Stimulated activated CD4-positive, alpha-beta T cell treated with anti-CD3 and anti-CD28 coated beads, Interleukin-1b, Interleukin-23, amount 100 ng/mL, for 24 hours (primary cell): ENCODE measurements at regions not wholly inside any gene's neighbourhood (a gene's known extent, or its start where the extent isn't known, plus 50 kb on each side); places are given as distances from the start of the nearest gene placed in this dataset.
"Not testable (repeated sequence)": the region's sequence is repeated elsewhere in the genome, so short reads cannot be mapped to it uniquely, and the experiment has no call there.

ENCODE experiments used
- DNase-seq, 4 experiments: peaks; one replicate each; pipeline ENCODE4 v3.0.0-alpha.2; 2020; ENCODE audit warnings: low read depth in 4 of 4, low spot score in 1 of 4

GRCh38 chr10:45117940-45118339 lies 117.2 kb downstream of the ZNF22 start:
- DNase-seq, result not testable (repeated sequence)

- DNase-seq, result no peak
Measured at GRCh38 chr10:45118929-45119328, 118.2 kb downstream of the ZNF22 start.

DNA sequence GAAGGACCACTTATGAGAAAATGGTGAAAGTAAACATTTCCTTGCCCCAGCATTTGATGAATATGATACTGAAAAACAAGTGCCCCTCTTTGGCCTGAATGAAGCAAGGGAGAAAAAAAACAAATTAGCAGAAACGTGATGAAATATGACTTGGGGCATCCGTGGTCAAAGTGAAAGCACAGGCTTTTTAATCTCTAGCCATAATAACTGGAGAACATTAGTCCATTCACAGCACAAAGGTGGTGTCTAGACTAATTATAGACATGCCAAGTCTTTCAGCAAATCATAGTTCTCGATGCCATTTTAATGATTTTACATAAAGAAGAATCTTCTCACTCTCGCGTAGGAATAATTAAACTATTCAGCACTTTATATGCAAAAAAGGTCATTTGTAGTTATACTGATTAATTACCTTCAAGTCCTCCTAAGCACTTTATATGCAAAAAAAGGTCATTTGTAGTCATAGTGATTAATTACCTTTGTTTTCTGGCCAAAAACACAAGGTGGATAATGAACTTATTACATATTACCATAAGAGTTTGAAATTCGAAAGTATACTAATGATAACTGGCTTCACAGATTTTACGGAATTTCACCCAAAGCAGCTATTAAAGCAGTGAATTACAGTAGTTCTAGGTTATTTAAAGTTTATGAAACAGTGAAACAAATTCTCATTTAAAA lies 121.6 kb downstream of the ZNF22 start:
- DNase-seq, result not testable (repeated sequence)

DNA sequence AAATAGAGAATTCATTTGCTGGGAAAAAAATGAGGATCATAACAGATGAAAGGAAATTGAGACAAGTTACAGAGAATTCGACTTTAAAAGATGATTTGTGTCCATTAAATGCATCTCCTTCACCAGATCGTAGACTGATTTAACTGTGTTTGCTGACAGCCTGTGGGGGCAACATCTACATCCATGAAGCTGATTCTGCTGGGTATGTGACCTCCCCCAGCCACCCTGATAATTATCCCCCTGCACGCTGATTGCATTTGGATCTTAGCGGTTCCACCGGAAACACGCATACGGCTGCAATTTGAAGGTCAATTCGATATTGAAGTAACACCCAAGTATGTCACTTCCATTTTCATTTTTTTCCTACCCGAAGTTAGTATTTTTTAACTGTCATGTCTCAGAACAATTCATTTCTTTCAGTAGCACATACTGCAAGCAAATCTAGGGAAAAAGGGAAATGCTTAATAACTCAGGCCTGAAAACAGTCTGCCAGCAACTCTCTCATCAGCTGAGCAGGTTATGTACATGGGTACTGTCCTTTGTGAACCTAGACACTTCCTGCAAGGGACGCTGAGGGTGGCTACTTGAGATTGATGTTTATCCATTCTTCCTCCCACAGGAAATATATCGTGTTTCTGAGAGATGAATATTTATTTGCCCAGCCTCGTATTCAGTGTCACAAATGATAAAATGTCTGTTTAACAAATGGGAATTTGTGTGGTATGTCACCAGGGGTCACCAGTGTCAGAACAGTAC lies 134.9 kb downstream of the ZNF22 start:
- DNase-seq, result no peak

- DNase-seq, result no peak
Measured at GRCh38 chr10:45136256-45136655, 135.5 kb downstream of the ZNF22 start.

GRCh38 chr10:45144326-45145070 lies 143.8 kb downstream of the ZNF22 start:
- no peak for DNase-seq

- DNase-seq, result not testable (repeated sequence)
Measured at GRCh38 chr10:45145143-45145542, 144.4 kb downstream of the ZNF22 start.

GRCh38 chr10:45147000-45147399 lies 146.3 kb downstream of the ZNF22 start:
- no peak for DNase-seq

GRCh38 chr10:45150997-45151396 lies 150.3 kb downstream of the ZNF22 start:
- DNase-seq, result no peak

GRCh38 chr10:45151467-45152214 lies 150.9 kb downstream of the ZNF22 start:
- no peak for DNase-seq

- no peak for DNase-seq
Measured at GRCh38 chr10:45152726-45153125, 152.0 kb downstream of the ZNF22 start.

GRCh38 chr10:45154502-45154901 lies 153.8 kb downstream of the ZNF22 start:
- DNase-seq, result no peak

- no peak for DNase-seq
Measured at GRCh38 chr10:45155784-45156183, 155.1 kb downstream of the ZNF22 start.

- DNase-seq, result no peak
Measured at GRCh38 chr10:45160271-45160670, 155.1 kb downstream of the OR13A1 start.

DNA sequence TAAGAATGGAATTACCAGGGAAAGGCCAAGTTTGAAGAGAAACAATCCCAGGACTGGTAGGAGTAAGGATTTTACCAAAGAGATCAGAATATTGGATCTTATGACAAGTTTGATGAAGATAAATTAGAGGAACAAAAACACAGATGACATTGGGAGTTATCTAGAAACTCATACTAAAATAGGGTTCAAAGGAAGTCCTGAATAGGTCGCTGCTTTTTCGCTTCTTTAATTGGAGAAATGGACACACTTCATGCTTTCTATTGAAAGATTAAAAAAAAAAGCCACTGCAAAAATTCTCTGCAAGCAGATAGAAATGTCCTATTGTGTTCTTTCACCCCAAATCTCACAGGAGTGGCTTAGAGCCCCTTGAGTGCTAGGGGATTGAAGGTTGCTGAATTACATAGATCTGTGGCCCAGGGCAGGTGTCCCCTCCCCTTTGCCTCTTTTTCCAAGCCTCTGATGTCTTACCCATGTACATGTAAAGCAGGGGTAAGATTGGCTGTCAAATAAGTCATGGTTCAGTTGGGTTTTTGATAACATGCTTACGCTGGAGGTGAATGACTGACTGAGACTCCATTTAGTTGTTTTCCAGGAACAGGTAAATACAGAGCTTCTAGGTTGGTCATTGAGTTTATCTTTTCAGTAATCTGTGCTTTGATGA lies 152.0 kb downstream of the OR13A1 start:
- no peak for DNase-seq

- not testable (repeated sequence) for DNase-seq
Measured at GRCh38 chr10:45175520-45176118, 139.8 kb downstream of the OR13A1 start.

- no peak for DNase-seq
Measured at GRCh38 chr10:45179691-45180090, 135.7 kb downstream of the OR13A1 start.

DNA sequence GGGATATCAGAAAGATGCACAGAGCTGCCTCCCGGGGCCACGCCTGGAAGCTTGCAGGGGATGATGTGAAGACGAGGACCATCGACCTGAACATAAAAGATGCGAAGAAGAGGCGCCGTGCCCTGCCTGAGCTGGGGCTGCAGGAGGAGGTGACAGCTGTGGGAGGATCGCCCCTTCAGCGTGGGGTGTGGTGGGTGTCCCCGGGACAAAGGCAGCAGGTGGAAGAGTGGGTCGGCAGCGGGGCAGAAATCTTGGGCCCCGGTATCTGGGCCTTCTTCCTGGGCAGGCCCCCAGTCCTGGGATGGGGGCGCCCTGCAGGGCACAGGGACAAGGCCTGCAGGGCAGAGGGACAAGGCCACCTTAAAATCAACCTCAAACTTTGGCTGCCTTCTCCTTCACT lies 134.9 kb downstream of the OR13A1 start:
- DNase-seq, result no peak

DNA sequence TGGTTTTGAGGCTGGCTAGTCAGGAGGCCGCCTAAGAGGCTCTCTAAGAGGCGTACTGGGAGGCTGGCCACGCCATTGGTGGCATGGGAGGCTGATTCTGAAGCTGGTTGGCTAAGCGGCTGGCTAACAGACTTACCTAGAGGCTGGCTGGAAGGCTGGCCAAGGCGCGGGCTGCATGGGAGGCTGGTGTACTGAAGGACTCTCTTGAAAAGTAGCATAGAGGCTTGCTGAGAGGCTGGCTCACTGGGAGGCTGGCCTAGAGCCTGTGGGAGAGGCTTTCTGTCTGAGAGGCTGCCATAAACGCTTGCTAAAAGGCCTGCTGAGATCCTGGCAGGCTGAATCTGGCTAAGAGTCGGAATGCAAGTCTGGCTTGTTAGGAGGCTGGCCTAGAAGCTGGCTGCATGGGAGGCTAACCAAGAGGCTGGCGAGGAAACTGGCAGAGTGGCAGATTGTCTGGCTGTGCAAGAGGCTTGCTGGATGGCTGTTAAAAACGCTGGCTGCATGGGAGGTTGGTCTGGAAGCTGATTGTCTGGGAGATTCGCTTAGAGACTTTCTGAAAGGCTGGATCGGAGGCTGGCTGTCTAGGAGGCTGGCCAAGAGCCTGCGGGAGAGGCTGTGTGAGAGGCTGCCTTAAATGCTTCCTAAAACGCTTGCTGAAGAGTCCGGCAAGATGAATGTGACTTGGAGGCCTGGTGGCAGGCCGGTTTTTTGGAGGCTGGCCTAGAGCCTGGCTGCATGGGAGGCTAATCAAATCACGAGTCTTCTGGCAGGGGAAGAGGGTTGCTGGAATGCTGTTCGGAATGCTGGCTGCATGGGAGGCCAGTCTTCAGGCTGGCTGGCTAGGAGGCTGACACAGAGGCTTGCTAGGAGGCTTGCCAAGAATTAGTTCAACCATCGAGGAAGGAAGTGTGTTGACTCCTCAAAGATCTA lies 134.2 kb downstream of the OR13A1 start:
- no peak for DNase-seq
